HuH-7.5 (cell line): ENCODE measurements at regions not wholly inside any gene's neighbourhood (a gene's known extent, or its start where the extent isn't known, plus 50 kb on each side); places are given as distances from the start of the nearest gene placed in this dataset.

Experiments
- DNase-seq: peaks from one replicate; pipeline ENCODE4 v3.0.0; 2011; ENCODE audit warnings: low spot score

GRCh38 chr17:65477600-65477999 lies 83.8 kb downstream of the AXIN2 start:
- DNase-seq = no peak

DNA sequence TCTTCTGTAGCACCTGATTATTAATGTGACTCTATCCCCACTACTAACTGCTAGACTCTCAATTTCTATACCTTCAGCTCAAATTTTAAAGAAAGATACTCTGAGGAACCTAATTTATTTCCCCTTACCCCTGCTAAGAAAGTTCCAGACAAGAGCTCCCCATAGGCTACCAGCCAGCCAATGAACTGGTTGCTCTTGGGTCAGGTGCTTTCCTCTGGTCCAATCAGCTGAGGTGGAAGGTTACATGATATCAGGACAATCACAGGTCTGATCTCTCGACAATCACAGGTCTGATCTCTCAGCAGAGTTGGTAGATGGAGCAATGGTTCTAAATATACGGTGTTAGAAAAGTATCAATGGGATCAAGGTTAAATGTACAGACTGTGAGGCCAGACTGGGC lies 86.8 kb downstream of the AXIN2 start:
- no peak for DNase-seq

DNA sequence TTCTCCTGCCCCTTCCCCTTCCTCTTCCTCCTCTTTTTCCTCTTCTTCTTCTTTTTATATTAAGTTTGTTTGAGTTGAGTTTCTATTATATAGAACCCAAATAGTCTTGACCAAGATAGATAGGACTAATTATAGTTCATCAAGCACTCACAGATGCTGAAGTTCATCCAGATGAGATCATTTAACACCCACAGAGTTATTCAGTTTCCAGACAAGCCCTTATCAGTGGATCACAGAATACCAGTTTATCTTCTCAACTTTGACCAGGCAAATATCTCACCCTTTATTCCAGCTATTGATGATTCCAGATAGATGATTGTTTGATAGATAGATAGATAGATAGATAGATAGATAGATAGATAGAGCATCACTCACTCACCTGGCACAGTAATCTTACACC lies 87.5 kb downstream of the AXIN2 start:
- no peak for DNase-seq

GRCh38 chr17:65473363-65473762 lies 88.1 kb downstream of the AXIN2 start:
- no peak for DNase-seq

DNA sequence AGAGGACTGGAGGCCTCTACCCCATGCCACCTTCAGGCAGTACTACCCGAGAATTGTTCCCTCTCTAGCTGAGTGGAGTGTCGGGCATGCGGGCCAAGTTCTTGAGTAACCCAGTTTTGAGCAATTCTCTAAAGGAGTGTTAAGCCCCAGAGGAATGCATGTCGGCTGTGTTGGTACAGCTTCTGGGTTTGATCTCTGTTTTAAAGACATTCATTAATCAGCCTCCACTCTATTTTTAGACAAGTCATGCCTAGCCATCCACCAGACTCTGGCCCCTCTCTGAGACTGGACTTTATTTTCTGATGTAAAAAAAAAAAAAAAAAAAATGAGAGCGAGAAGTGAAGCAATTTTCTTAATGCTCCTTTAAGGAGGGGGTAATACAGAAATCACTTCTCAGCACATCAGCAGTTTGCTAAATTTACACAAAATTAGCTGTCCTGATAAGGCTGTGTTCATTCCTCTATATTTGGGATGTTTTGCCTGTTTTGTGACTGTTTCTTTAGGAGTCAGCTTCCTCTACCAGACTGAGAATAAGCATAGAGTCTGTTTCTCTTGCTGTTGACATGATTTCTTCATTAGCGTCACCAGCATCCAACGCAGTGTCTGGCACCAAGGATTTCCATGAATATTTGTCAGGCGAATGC lies 88.7 kb downstream of the AXIN2 start:
- DNase-seq = no peak

- DNase-seq = no peak
These were observed 90.7 kb downstream of the AXIN2 start for GRCh38 chr17:65470783-65471182.

DNA sequence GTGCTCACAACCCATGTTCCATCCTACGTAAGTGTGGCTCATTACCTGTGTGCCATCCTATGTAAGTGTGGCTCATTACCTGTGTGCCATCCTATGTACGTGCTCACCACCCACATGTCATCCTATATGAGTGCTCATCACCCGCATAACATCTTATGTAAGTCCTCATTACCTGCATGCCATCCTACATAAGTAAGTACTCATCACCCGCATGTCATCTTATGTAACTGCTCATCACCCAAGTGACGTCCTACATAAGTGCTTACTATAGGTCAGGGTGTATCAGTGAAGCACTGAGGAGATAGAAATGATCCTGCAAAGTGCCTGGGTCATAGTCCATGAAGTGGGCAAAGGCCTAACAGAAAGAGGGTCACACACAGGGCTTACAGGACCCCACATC lies 93.1 kb downstream of the AXIN2 start:
- no peak for DNase-seq

DNA sequence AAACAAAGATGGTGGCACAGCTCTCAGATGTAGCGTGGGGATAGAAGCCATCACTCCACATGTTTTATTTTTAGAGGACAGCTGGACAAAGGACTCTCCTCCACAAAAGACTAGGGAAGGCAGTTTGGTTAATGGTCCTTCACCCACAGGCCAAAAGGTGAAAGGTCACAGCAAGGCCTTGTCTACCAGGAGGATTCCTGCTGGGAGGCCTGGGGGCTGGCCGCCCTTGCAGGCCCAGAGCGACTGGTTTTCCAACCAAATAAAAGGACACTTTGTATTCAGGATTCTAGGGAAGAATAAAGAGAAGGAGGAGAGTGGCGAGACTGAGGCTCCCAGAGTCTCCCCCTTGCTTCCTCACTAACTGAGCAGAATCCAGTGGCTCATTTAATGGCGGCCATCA lies 94.3 kb downstream of the AXIN2 start:
- no peak for DNase-seq

DNA sequence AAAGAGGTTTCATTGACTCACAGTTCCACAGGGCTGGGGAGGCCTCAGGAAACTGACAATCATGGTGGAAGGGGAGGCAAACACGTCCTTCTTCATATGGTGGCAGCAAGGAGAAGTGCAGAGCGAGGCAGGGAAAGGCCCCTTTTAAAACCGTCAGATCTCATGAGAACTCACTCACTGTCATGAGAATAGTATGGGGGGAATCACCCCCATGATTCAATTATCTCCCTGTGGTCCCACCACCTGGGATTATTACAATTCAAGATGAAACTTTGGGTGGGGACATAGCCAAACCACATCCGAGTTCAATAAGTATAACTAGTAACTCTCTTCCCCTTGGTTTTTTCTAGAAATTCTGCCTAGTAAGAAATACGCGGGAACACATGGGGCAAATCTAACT lies 94.9 kb downstream of the AXIN2 start:
- DNase-seq = no peak

GRCh38 chr17:65463242-65463641 lies 98.2 kb downstream of the AXIN2 start:
- DNase-seq = no peak

- no peak for DNase-seq
These were observed 101.6 kb downstream of the AXIN2 start for GRCh38 chr17:65459677-65460347.

DNA sequence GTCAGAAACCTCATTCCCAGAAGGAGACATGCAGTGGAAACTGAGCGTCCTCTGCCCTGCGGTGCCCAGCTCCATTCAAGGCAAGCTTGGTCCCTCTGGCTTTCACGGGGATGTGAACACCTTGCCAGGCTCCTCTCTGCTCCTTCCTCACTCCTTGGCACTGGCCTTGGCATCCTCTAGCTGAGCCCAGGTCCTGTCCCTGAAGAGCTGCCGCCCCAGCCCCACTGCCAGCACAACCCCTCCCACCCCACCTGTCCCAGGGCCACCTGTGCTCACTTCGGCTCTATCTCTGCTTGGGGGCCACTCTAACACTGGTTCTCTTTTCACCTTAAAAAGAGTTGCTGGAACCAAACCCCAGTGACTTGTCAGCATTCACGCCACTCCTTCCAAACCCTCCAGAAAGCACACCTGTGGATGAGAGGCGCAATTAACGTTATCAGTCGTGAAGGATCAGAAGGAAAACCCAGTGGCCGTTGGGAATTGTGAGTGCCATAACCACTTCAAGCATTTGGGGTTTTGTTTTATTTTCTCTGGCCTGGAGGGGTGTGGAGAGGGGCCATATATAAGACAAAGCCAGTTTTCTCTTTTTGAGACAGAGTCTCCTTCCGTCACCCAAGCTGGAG lies 103.7 kb downstream of the AXIN2 start:
- DNase-seq = no peak

DNA sequence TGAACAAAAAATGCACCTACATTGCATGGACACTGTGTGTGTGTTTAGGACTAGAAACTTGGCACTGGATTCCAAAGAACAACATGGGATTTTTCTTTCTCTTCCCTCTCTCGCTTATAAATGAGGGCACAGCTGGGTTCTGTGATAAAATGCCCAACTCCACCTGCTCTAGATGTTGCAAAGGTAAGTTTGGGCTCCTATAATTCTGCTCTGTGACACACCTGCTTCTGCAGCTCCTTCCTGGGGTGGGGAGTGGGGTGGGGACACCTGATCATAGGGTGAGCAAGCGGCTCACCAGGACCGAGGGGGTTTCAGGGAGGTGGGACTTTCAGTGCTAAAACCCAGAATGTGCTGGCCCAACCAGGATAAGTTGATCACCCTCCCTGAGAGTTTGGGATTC lies 104.3 kb downstream of the AXIN2 start:
- no peak for DNase-seq

DNA sequence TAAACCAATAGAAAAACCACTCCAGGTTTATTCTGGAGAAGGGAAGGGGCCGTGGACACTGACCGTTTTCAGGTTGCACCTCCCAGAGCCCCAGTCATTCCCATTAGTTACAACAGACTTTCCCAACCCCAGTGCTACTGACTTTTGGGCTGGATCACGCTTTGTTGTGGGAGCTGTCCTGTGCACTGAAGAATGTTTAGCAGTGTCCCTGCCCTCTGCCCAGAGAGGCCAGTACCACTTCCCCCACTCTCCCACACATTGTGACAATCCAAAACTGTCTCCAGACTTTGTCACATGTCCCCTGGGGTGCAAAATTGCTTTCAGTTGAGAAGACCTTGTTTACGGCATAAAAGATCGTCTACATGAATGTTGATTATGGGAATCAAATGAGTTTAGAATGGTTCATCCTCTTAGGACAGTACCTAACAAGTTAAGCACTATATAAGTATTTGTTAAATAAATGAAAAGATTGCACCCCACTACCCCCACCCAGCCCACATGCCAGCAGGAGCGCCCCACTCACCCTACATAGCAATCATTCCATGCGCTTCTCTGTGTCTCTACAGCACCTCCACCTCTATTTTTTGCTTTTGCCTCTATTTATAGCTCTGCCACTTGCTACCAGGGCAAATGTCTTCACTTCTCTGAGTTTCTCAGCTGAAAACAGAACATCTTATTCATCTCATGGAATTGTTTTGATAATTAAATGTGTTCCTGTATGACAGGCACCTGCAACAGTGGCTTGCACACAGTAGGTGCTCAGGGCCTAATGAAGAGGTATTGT lies 104.9 kb downstream of the AXIN2 start:
- DNase-seq = no peak

- peak; percentile 18 for DNase-seq
These were observed 105.5 kb downstream of the AXIN2 start for GRCh38 chr17:65455972-65456343.

DNA sequence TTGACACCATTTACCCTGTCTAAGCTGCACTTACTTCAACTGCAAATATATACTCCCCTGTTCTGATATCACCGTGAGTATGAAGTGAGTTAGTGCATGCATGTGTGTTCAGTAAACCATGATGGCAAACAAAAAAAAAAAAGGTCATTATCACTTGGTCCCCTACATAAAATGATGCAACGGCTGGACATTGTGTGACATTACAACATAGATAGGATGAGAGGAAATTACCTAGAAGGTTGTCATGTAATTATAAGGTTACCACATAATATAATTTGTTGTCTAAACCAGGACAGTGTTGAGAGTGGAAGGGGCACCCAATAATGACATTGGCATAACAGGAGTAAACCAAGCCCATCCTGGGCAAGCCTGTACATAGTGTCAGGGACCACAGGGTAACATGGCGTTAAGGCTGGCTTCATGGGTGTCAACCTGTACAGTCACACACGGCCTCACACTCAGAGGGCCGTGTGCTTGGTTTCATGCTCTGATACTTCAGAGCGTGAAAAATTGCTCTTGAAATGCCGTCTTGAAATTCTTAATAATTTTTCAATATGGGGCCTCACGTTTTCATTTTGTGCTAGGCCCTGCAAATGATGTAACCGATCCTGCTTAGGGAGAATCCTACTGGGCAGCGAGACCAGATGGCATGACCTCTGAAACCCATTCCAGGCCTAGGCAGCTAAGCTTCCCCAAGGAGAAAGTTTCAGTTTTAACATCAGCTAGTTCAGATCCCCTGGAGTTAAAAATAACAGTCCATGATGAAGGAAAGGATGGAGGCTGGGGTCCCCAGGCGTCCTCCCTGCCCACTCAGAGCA lies 106.1 kb downstream of the AXIN2 start:
- DNase-seq = no peak

DNA sequence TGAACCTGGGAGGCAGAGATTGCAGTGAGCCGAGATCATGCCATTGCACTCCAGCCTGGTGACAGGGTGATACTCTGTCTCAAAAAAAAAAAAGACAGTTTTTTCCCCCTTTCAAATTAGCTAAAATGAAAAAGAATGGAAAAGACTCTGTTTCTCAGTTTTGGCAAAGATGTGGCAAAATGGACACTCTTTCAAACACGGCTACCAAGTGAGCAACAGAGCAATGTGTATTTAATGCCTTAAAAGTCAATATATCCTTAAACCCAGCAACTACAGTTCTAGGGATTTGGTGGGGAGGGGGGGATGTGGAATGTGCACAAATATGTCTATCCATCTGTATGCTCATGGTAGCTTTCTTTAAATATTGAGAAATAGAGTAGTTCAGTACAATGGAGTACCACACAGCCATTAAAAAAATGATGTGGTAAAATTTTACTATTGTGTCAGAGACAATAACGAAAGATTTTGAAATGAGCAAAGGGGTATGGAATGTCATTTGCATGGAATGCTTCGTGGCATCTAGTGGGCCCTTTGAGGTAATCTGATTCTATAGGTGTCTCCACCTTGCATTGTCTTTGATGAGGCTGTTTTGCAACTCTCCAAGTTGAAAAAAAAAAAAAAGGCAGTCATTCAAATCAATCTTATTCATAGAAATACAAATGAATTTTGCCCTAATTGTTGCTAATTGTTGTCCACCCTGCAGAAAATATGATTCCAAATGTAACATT lies 108.1 kb downstream of the AXIN2 start:
- no peak for DNase-seq

DNA sequence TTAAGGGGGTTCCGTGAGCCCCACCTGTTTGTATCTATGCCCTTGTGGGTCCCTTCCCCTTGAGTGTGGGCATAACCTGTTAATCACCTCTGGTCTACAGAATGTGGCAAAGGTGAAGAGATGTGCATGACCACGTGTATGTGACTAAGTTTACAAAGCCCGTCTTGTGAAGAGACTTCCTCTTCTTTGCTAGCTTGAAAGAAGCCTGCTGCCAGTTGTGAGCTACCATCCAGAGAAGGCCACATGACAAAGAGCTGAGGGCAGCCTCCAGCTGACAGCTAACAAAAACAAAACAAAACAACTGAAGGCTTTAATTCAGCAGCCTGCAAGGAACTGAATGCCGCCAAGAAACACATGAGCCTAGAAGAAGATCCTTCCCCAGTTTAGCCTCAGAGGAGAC lies 112.0 kb downstream of the AXIN2 start:
- DNase-seq = no peak

DNA sequence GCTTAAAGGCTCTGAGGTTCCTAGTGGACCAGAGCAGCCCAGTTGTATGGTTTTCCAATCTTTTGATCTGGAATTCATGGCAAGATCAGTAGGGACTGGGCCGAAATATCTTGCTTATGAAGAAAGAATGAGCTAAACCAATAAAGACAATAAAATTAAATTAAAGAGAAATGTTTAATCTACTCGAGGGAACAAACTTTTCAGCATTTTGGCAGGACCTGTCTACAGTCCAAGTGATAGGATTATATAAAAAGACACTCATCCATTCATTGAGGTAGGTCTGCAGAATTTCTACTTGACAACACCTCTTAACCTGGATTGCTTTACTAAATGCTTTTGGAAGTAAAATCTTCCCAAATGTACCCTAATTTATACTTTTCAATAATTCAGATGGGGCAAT lies 113.6 kb downstream of the AXIN2 start:
- DNase-seq = no peak

DNA sequence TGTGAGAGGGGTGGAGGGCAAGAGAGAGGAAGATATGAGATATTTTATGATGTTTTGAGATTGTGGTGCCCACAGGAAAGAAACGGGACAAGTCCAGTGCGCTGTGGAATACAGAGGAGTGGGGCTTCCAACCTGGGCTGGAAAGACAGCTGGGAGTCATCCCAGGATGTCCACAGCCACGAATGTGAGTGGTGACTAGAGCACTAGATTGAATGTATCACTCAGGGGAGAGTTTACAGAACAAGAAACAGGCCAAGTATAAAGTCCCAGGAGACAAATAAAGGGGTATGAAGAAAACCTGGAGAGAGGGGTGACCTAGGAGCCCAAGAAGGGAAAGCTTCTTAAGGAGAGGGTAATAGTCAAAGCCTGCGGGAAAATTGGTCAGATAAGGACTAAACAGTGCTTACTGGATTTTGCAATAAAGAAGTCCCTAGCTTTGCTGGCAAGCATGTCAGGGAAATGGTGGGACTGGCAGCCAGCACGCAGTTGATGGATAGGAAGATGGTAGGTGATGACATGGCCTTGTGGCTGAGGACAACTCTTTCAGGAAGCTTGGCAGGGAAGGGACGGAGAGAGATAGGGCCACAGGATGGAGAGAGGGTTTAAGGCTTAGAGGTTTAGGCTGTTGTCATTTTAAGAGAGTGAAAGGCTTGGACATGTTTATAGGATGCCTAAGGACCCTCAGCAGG lies 114.5 kb downstream of the AXIN2 start:
- no peak for DNase-seq

- DNase-seq = no peak
These were observed 115.4 kb downstream of the AXIN2 start for GRCh38 chr17:65446043-65446442.
